GM12878 (cell line): ENCODE measurements at regions not wholly inside any gene's neighbourhood (a gene's known extent, or its start where the extent isn't known, plus 50 kb on each side); places are given as distances from the start of the nearest gene placed in this dataset.

Experiments
- ATAC-seq: fragments of 200-7000 bp; cut with Tn5 transposase; 3 replicates; pipeline ENCODE4 v1.9.1; 2020; ENCODE audit warnings: mild to moderate bottlenecking, moderate library complexity
- BruUV-seq: library from RNA; stranded (reverse); fragments of 400-500 nt; replicated peaks from 2 replicates; lab custom pipeline; 2021; lab: Mats Ljungman, UMichigan
- CTCF ChIA-PET: fragments of 300-600 bp; sonication (Branson Sonifier 250); formaldehyde crosslinking; extraction: SDS; loops from one replicate; lab custom pipeline; 2021; ENCODE audit warnings: inconsistent platforms; lab: Yijun Ruan, JAX
- POLR2A ChIA-PET: fragments of 350-600 bp; formaldehyde crosslinking; extraction: SDS; loops from one replicate; lab custom pipeline; 2021; ENCODE audit warnings: inconsistent platforms; lab: Charles Lee
- RAD21 ChIA-PET: fragments of 300-600 bp; sonication (Branson Sonifier 250); formaldehyde crosslinking; loops from one replicate; lab custom pipeline; 2023; ENCODE audit warnings: antibody characterized with exemption; ENCODE audit not compliant: unreplicated experiment; lab: Charles Lee
- SMC1A ChIA-PET: fragments of 300-600 bp; sonication (Branson Sonifier 250); formaldehyde crosslinking; loops from one replicate; lab custom pipeline; 2023; ENCODE audit not compliant: unreplicated experiment, uncharacterized antibody; lab: Charles Lee
- DNase-seq: peaks from one replicate; pipeline ENCODE4 v3.0.0-alpha.2; 2011; ENCODE audit warnings: low read depth, low spot score
- FAIRE-seq: peaks from 3 replicates; lab custom pipeline; 2011; peaks lifted over from hg19 to GRCh38; lab: Jason Lieb, UNC
- H2AFZ ChIP-seq: 2 replicates; pipeline ENCODE4 v1.6.0; 2011; ENCODE audit warnings: low read depth, low read length, control low read depth; ENCODE audit not compliant: control insufficient read depth
- H3K27ac ChIP-seq: 2 replicates; pipeline ENCODE4 v1.5.1; 2011; ENCODE audit warnings: control low read depth; ENCODE audit not compliant: control insufficient read depth, insufficient read depth
- H3K27me3 ChIP-seq, 2 experiments: replicated peaks in 1 of 2; 2 replicates each; pipeline versions ENCODE4 v1.6.0 to v1.6.1; 2011; ENCODE audit warnings: low read length in 1 of 2; ENCODE audit not compliant: control insufficient read depth in 2 of 2, insufficient read depth in 2 of 2
- H3K36me3 ChIP-seq, 2 experiments: 2 replicates each; pipeline ENCODE4 v1.5.1; 2011; ENCODE audit warnings: low read length in 1 of 2; ENCODE audit not compliant: control insufficient read depth in 2 of 2, insufficient read depth in 2 of 2
- H3K4me1 ChIP-seq: 2 replicates; pipeline ENCODE4 v1.6.1; 2011; ENCODE audit warnings: mild to moderate bottlenecking, low read length, moderate library complexity, mixed read lengths; ENCODE audit not compliant: control insufficient read depth, insufficient read depth
- H3K4me2 ChIP-seq: 2 replicates; pipeline ENCODE4 v1.6.0; 2011; ENCODE audit warnings: control low read depth; ENCODE audit not compliant: control insufficient read depth, insufficient read depth
- H3K4me3 ChIP-seq: fragments of 200-600 bp; sonication (generic); 2 replicates; pipeline ENCODE4 v1.5.1; 2016
- H3K79me2 ChIP-seq: 2 replicates; pipeline ENCODE4 v1.6.0; 2011; ENCODE audit warnings: low read length; ENCODE audit not compliant: control insufficient read depth, insufficient read depth
- H3K9ac ChIP-seq: 2 replicates; pipeline ENCODE4 v1.8.0; 2011; ENCODE audit warnings: low read length, control low read depth, mixed read lengths; ENCODE audit not compliant: control insufficient read depth, insufficient read depth
- H3K9me3 ChIP-seq: replicated peaks from 3 replicates; pipeline ENCODE4 v1.5.1; 2011; ENCODE audit warnings: mild to moderate bottlenecking, low read length; ENCODE audit not compliant: control insufficient read depth, insufficient read depth
- H4K20me1 ChIP-seq: 2 replicates; pipeline ENCODE4 v1.6.0; 2011; ENCODE audit not compliant: control insufficient read depth, insufficient read depth
- EED ChIP-seq: sonication (generic); IDR thresholded peaks from 2 replicates; pipeline ENCODE4 v1.6.1; 2016; ENCODE audit warnings: antibody characterized with exemption, low read depth
- JUND ChIP-seq: IDR thresholded peaks from 2 replicates; pipeline ENCODE4 v1.6.1; 2012; ENCODE audit warnings: low read depth, mild to moderate bottlenecking, low read length, improper control_type of control experiment, moderate library complexity
- SREBF1 ChIP-seq: IDR thresholded peaks from 2 replicates; pipeline ENCODE4 v1.6.1; 2012; ENCODE audit warnings: mild to moderate bottlenecking, low read length
- STAT3 ChIP-seq: IDR thresholded peaks from 2 replicates; pipeline ENCODE4 v1.6.1; 2011; ENCODE audit warnings: low read depth, low read length, improper control_type of control experiment
- ZBED1 ChIP-seq: IDR thresholded peaks from 2 replicates; pipeline ENCODE4 v1.6.1; 2016; ENCODE audit warnings: borderline replicate concordance
- WGBS: methylation state at CpG from one replicate; pipeline ENCODE4 v1.1.6; 2016; ENCODE audit warnings: low lambda C conversion rate; ENCODE audit not compliant: insufficient replicate concordance, insufficient coverage; ENCODE audit errors: missing lambda C conversion rate; 5-methylcytosine and 5-hydroxymethylcytosine counted together
- in situ Hi-C: fragments of 300-500 bp; cut with MboI; formaldehyde crosslinking; loops from 9 replicates; pipeline ENCODE4 v1.14.3; 2018; ENCODE audit warnings: mixed read lengths
- intact Hi-C: fragments of 100-400 bp; cut with micrococcal nuclease; formaldehyde crosslinking; loops from one replicate; pipeline ENCODE4 v1.14.2; 2022; ENCODE audit not compliant: unreplicated experiment
- TF ChIP-seq, protein P1 (sequence below): IDR thresholded peaks from 2 replicates; pipeline ENCODE4 v1.6.1; 2012; ENCODE audit warnings: low read depth, low read length, improper control_type of control experiment
- TF ChIP-seq, protein P2 (sequence below): IDR thresholded peaks from 2 replicates; pipeline ENCODE4 v1.6.1; 2011; ENCODE audit warnings: low read depth, mild to moderate bottlenecking, low read length, moderate library complexity, borderline replicate concordance; ENCODE audit errors: extremely low read depth

DNA sequence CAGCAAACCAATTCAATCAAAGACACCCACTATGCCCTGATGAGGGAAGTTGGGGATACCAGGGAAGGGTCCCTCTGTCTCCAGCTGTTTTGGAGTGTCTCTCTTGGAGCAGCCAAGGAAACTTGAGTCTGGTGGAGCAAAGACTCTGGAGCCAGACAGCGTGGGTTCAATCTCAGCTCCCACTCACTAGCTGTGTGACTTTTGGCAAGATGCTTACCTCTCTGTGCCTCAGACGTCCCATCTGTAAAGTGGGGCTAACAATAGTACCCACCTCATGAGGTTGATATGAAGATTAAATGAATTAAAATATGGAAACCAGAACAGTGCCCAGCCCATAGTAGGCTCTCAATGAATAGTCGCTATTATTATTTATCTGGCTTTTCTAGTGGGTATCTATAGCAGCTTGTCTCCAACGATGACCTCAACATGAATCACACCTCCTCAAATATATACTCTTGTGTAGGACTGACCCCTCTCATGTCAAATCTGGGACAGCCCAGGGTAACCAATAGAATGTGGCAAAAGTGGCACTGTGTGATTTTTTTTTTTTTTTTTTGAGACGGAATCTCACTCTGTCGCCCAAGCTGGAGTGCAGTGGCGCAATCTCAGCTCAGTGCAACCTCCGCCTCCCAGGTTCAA, 99.2 kb upstream of the FOXP4 start:
- Histone ChIP-seq H3K4me3 (no peak overlapping the region), H3K9me3 (no peaks in the 10 kb centered on the region), H3K4me1 (no peaks in the 10 kb centered on the region), H3K79me2 (no peaks in the 10 kb centered on the region), H3K27me3 (no peaks in the 10 kb centered on the region; a peak in 2 of 4 replicates), H3K9ac (no peak overlapping the region), H3K4me2 (no peak overlapping the region), H3K27ac (no peak overlapping the region), H4K20me1 (no peaks in the 10 kb centered on the region), H3K36me3 (no peaks in the 10 kb centered on the region), H2AFZ (no peak overlapping the region)
- no peak for TF ChIP-seq ZBED1
- TF ChIP-seq SREBF1: no peak
- TF ChIP-seq, protein P1, sequence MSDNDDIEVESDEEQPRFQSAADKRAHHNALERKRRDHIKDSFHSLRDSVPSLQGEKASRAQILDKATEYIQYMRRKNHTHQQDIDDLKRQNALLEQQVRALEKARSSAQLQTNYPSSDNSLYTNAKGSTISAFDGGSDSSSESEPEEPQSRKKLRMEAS: no peak
- no peak for TF ChIP-seq STAT3
- TF ChIP-seq JUND: no peak
- no peak for TF ChIP-seq EED
- ChIA-PET SMC1A (interaction anchor here (0.8 to 5.2 kb wide), 2 partner anchors 15 to 22 kb away, joined by 3 to 27 read pairs; no protein-coding TSS in a partner anchor), RAD21 (interaction anchor here (1.0 to 1.2 kb wide), 3 partner anchors 15 to 277 kb away, joined by 3 to 4 read pairs (median 3); no protein-coding TSS in a partner anchor), CTCF (interaction anchor here (1.2 to 4.8 kb wide), 5 partner anchors 14 to 78 kb away, joined by 4 to 24 read pairs (median 5); no protein-coding TSS in a partner anchor), POLR2A (interaction anchor here (1.2 kb wide), 1 partner anchor 21 kb away, joined by 5 read pairs; no protein-coding TSS in a partner anchor)
- BruUV-seq: no TSS peak
- ATAC-seq (no peak), FAIRE-seq (no peak), DNase-seq (no peak)
- intact Hi-C loops: no loop called here
- 64% methylated on average over 6 of the region's 8 CpGs for WGBS
- in situ Hi-C loops: no loop called here

DNA sequence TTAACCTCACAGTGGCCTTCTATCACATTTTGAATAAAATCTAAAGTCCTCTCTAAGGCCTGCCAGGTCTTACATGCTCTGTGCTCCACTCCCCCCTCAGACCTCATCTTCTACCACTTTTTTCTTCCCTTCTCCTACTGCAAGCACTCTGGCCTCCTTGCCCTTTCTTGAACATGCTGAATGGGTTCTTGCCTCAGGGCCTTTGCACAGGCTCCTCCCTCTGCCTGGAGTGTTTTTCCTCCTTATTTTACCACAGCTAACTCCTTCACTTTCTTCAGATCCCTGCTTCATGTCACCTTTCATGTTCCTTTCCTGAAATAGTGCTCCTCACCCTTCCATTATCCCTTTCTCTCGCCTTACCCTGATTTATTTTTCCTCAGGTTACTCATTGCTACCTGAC, 97.9 kb upstream of the FOXP4 start:
- 100% methylated on average over 1 of the region's 1 CpG for WGBS
- in situ Hi-C loops: no loop called here
- CTCF ChIA-PET: interaction anchor here (0.9 to 4.8 kb wide), 8 partner anchors 12 to 80 kb away, joined by 3 to 24 read pairs (median 5); no protein-coding TSS in a partner anchor

More for the DNA sequence above, 97.9 kb upstream of the FOXP4 start:
- POLR2A ChIA-PET: interaction anchor here (0.6 kb wide), 1 partner anchor 27 kb away, joined by 3 read pairs; no protein-coding TSS in a partner anchor
- no peak overlapping the region for H3K27ac ChIP-seq
- no peaks in the 10 kb centered on the region for H3K79me2 ChIP-seq
- H3K4me2 ChIP-seq: no peak overlapping the region
- intact Hi-C loops: no loop called here
- DNase-seq: no peak
- ATAC-seq: no peak
- no peaks in the 10 kb centered on the region for H3K9me3 ChIP-seq
- H3K4me1 ChIP-seq: no peaks in the 10 kb centered on the region
- SMC1A ChIA-PET: interaction anchor here (0.8 to 3.7 kb wide), 3 partner anchors 8 to 23 kb away, joined by 3 to 25 read pairs (median 4); no protein-coding TSS in a partner anchor
- H3K27me3 ChIP-seq: no peaks in the 10 kb centered on the region; a peak in 2 of 4 replicates
- RAD21 ChIA-PET: interaction anchor here (0.8 to 1.2 kb wide), 2 partner anchors 154 to 276 kb away, joined by 3 to 5 read pairs; no protein-coding TSS in a partner anchor
- H3K4me3 ChIP-seq: no peak overlapping the region
- TF ChIP-seq, protein P2, sequence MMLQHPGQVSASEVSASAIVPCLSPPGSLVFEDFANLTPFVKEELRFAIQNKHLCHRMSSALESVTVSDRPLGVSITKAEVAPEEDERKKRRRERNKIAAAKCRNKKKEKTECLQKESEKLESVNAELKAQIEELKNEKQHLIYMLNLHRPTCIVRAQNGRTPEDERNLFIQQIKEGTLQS: no peak
- no TSS peak for BruUV-seq
- H3K9ac ChIP-seq: no peak overlapping the region
- H2AFZ ChIP-seq: no peak overlapping the region
- no peak for FAIRE-seq
- no peaks in the 10 kb centered on the region for H4K20me1 ChIP-seq
- H3K36me3 ChIP-seq: no peaks in the 10 kb centered on the region
